Aorta (tissue), 5 donors: ENCODE measurements at regions not wholly inside any gene's neighbourhood (a gene's known extent, or its start where the extent isn't known, plus 50 kb on each side); places are given as distances from the start of the nearest gene placed in this dataset.
"Not testable (repeated sequence)": the region's sequence is repeated elsewhere in the genome, so short reads cannot be mapped to it uniquely, and the experiment has no call there.

ENCODE experiments used
- ATAC-seq: fragments of 200-7000 bp; cut with Tn5 transposase; one replicate; pipeline ENCODE4 v1.9.1; 2022; ENCODE audit warnings: moderate library complexity; ENCODE audit not compliant: low FRiP score
- DNase-seq, 2 donors: peaks; one replicate each; pipeline ENCODE4 v3.0.0-alpha.2; 2020
- H3K27ac ChIP-seq, 2 donors: one replicate each; pipeline ENCODE4 v1.5.1; 2013; ENCODE audit warnings: low read length in 2 of 2, mild to moderate bottlenecking in 2 of 2, moderate library complexity in 2 of 2, control low read depth in 1 of 2, inconsistent platforms in 1 of 2, low read depth in 1 of 2
- H3K27me3 ChIP-seq, 2 donors: one replicate each; pipeline ENCODE4 v1.6.1; 2013; ENCODE audit warnings: control low read depth in 1 of 2, low read length in 1 of 2, mild to moderate bottlenecking in 1 of 2, moderate library complexity in 1 of 2; ENCODE audit not compliant: insufficient read depth in 2 of 2, control insufficient read depth in 1 of 2
- H3K36me3 ChIP-seq, 2 donors: one replicate each; pipeline ENCODE4 v1.6.1; 2013; ENCODE audit warnings: control low read depth in 1 of 2, low read length in 1 of 2, mild to moderate bottlenecking in 1 of 2; ENCODE audit not compliant: insufficient read depth in 2 of 2, control insufficient read depth in 1 of 2
- H3K4me1 ChIP-seq, 2 donors: one replicate each; pipeline ENCODE4 v1.6.1; 2013; ENCODE audit warnings: low read length in 2 of 2, control low read depth in 1 of 2, mild to moderate bottlenecking in 1 of 2, moderate library complexity in 1 of 2; ENCODE audit not compliant: insufficient read depth in 2 of 2, control insufficient read depth in 1 of 2
- H3K4me3 ChIP-seq, 2 donors: one replicate each; pipeline ENCODE4 v1.5.1; 2013; ENCODE audit warnings: low read length in 2 of 2, control low read depth in 1 of 2, mild to moderate bottlenecking in 1 of 2
- H3K9me3 ChIP-seq: one replicate; pipeline ENCODE4 v1.6.1; 2013; ENCODE audit warnings: mild to moderate bottlenecking, low read length; ENCODE audit not compliant: control insufficient read depth
- WGBS, 2 donors: extraction: QIAGEN DNeasy Blood & Tissue Kit; methylation state at CpG; one replicate each; pipeline ENCODE4 v1.1.7; 2013; 5-methylcytosine and 5-hydroxymethylcytosine counted together
- intact Hi-C, 2 donors: fragments of 100-400 bp; cut with DNase I; formaldehyde crosslinking; loops; one replicate each; pipeline versions ENCODE4 v1.14.2 to v1.15.0; 2022
- donor health status: healthy with polysubstance abuse.
- donor health status: Bipolar disorder and iron deficiency.
- donor health status: DM: no; HTN: no; CAD: no.
- donor health status: DM: no; HTN: no; CAD: no.
- donor health status: DM: yes; HTN: yes; CAD: no.

DNA sequence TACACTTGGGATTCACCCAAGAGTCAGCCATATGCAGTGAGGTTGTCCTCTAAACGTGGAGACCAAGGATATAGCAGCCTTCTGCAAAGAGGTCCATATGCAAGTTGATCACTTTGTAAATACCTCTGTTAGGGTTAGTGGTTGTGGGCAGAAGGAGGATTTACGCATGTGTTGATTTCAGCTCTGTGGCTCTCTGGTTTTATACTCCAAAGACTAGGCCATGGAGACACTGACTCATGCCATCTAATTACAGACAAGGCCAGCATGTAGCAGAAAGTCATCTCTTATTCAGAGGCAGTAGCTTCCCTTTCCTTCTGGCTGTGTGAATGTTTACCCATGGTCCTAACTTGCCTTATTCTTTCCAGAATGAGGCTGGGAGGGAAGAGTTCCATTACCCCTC lies 140.9 kb upstream of the GOLGA6L4 start:
- H3K4me1 ChIP-seq, H3K27ac ChIP-seq, H3K27me3 ChIP-seq, H3K9me3 ChIP-seq, H3K4me3 ChIP-seq, intact Hi-C loops, DNase-seq, H3K36me3 ChIP-seq, ATAC-seq: not testable (repeated sequence)
- 83 to 84% methylated on average over 2 of the region's 2 CpGs for WGBS, 2 donors

DNA sequence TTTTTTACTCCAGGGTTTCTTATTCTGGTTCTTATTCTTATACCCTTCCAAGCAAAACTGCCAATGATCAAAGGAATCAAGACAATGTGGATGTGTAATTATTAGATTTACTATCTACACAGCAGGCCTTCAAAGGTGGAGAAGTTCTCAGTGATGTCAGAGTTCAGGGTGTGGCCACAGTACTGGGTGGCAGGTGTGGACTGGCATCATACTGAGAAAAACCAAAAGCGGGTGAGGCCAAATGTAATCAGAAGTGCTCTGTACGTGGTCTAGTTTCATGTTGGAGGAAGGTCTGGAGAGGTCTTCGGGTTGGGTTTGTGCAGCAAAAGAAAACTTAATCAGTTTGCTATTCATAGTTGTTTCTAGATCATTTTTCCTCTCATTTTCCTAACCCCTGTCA lies 138.5 kb upstream of the GOLGA6L4 start:
- H3K4me1 ChIP-seq, H3K27ac ChIP-seq, intact Hi-C loops, ATAC-seq, H3K9me3 ChIP-seq, DNase-seq, H3K27me3 ChIP-seq, H3K4me3 ChIP-seq, H3K36me3 ChIP-seq: not testable (repeated sequence)
- WGBS, 2 donors, result 91 to 96% methylated on average over 3 of the region's 3 CpGs

DNA sequence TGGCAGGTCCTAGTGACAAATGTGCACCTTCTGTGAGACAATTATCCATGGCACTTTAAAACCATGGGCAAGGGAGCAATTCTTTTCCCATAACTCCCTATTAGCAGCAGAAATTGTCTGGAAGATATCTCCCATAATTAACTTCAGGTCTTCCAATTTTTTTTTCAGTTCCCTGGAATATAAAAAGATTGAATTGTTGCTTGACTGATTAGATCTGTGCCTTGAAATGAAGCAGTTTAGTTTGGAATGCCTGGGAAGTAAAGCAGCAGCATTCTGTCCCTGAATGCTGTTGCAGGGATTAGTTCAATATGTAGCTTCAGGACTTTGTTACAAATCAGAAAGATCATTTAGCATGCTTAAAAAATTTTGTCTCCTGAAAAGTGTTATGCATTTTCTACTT lies 137.0 kb upstream of the GOLGA6L4 start:
- Histone ChIP-seq H3K9me3 (no peaks in the 10 kb centered on the region), H3K27ac (no peak overlapping the region), H3K36me3 (no peaks in the 10 kb centered on the region), H3K27me3 (no peaks in the 10 kb centered on the region), H3K4me3 (no peak overlapping the region), H3K4me1 (no peaks in the 10 kb centered on the region)
- ATAC-seq (no peak), DNase-seq (no peak)
- intact Hi-C loops, result no loop called here

GRCh38 chr15:84099181-84099580 lies 136.4 kb upstream of the GOLGA6L4 start:
- Histone ChIP-seq H3K4me1 (no peaks in the 10 kb centered on the region), H3K27ac (no peak overlapping the region), H3K27me3 (no peaks in the 10 kb centered on the region), H3K9me3 (no peaks in the 10 kb centered on the region), H3K4me3 (no peak overlapping the region), H3K36me3 (no peaks in the 10 kb centered on the region)
- intact Hi-C loops, result no loop called here
- peak in 1 of 2 donors; percentile 79 for DNase-seq
- WGBS, 2 donors, result 0 to 3% methylated on average over 1 of the region's 1 CpG
- ATAC-seq, result no peak

- no peaks in the 10 kb centered on the region for H3K9me3 ChIP-seq
- WGBS, 2 donors, result 79 to 80% methylated on average over 4 of the region's 4 CpGs
- H3K36me3 ChIP-seq, result no peaks in the 10 kb centered on the region
- intact Hi-C loops, result no loop called here
- no peak overlapping the region for H3K4me3 ChIP-seq
- H3K27ac ChIP-seq, result no peak overlapping the region
- no peaks in the 10 kb centered on the region for H3K27me3 ChIP-seq
- no peaks in the 10 kb centered on the region for H3K4me1 ChIP-seq
- no peak for DNase-seq
- ATAC-seq, result no peak
Observed at GRCh38 chr15:84103345-84103744, 132.2 kb upstream of the GOLGA6L4 start.

GRCh38 chr15:84104853-84105252 lies 130.7 kb upstream of the GOLGA6L4 start:
- no peak overlapping the region for H3K4me3 ChIP-seq
- no peaks in the 10 kb centered on the region for H3K9me3 ChIP-seq
- H3K27me3 ChIP-seq, result no peaks in the 10 kb centered on the region
- no peaks in the 10 kb centered on the region for H3K4me1 ChIP-seq
- intact Hi-C loops, result no loop called here
- H3K27ac ChIP-seq, result no peak overlapping the region
- no peaks in the 10 kb centered on the region for H3K36me3 ChIP-seq
- 81% methylated on average over 3 of the region's 3 CpGs for whole genome bisulfite sequencing, 2 donors
- DNase-seq (no peak), ATAC-seq (no peak)

DNA sequence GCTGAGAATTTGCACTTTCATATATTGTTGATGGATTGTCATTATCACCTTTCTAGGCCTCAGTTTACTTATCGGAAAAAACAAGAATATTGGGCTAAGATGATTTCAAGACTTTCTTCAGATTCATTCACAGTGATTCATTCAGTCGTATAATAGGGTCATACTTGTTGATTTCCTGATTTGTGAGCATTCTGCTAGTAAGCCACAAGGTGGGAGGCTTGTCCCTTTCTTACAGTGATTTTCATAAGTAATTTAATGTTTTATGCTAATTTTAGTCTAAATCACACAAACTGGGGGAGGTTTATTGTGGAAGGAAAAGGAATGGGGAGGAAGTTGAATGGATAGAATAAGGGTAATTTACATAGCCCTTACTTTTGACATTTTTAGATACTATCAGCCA lies 126.8 kb upstream of the GOLGA6L4 start:
- no peaks in the 10 kb centered on the region for H3K9me3 ChIP-seq
- no peaks in the 10 kb centered on the region for H3K36me3 ChIP-seq
- no peaks in the 10 kb centered on the region for H3K4me1 ChIP-seq
- H3K27ac ChIP-seq, result no peak overlapping the region
- H3K4me3 ChIP-seq, result no peak overlapping the region
- no peaks in the 10 kb centered on the region for H3K27me3 ChIP-seq
- ATAC-seq, result no peak
- DNase-seq, result no peak
- intact Hi-C loops, result no loop called here
- WGBS, 2 donors, result 69 to 77% methylated on average over 2 of the region's 2 CpGs

GRCh38 chr15:84111575-84111974 lies 124.0 kb upstream of the GOLGA6L4 start:
- WGBS, 2 donors, result 24 to 28% methylated on average over 2 of the region's 2 CpGs
- no peak for DNase-seq
- H3K4me3 ChIP-seq, result no peak overlapping the region

DNA sequence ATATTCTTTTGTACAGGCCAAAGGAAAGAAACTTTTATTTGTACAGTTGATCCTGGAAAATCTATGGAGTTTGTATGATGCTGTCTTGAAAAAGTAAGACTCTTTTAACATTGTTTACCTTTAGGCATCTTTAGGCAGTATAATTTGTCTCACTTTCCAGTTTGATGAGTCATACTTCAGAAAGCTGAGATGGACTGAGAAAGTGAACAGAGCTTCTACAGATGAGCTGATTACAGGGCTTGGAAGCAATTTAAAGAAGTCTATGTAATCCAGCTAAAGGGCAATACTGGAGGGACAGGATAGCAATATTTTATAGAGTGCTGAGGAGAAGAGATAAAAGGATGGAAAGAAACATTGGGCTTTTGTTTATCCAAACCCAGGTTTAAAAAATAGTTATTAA lies 123.5 kb upstream of the GOLGA6L4 start:
- Histone ChIP-seq H3K4me1 (no peaks in the 10 kb centered on the region), H3K27me3 (no peaks in the 10 kb centered on the region), H3K27ac (no peak overlapping the region), H3K4me3 (no peak overlapping the region), H3K36me3 (no peaks in the 10 kb centered on the region), H3K9me3 (no peaks in the 10 kb centered on the region)
- intact Hi-C loops, result no loop called here
- DNase-seq, result no peak
- ATAC-seq, result no peak

More at GRCh38 chr15:84111575-84111974, 124.0 kb upstream of the GOLGA6L4 start:
- no peaks in the 10 kb centered on the region for H3K27me3 ChIP-seq
- no peak overlapping the region for H3K27ac ChIP-seq
- H3K4me1 ChIP-seq, result no peaks in the 10 kb centered on the region
- H3K36me3 ChIP-seq, result no peaks in the 10 kb centered on the region
- intact Hi-C loops, result no loop called here
- ATAC-seq, result no peak
- no peaks in the 10 kb centered on the region for H3K9me3 ChIP-seq
